ENCODE measurements at regions not wholly inside any gene's neighbourhood (a gene's known extent, or its start where the extent isn't known, plus 50 kb on each side); places are given as distances from the start of the nearest gene placed in this dataset.

DNA sequence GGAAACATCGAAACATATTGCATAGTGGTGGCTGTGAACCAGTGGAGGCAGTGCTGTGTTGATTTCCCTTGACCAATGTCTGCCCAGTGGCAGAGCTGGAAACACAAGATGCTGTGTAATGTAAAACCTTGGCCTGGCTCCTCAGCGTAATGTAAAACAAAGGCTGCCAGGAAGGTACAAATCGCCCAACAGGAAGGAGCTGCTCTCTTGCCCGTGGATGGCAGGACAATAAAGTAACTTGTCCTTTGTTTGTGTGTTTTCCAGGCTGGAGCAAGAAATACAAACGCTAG is 143.4 kb downstream of the PALM2AKAP2 start:
- peaks cover 36% of the 10 kb centered on the region for H3K36me3 Mint-ChIP-seq (ENCODE audit: low read depth)
- peaks cover 22% of the 10 kb centered on the region for H3K4me1 Mint-ChIP-seq
- H3K9me3 Mint-ChIP-seq: no peaks in the 10 kb centered on the region
- no peak for DNase-seq
- no peaks in the 10 kb centered on the region for H3K27me3 Mint-ChIP-seq (ENCODE audit: low read depth, poor library complexity)
- no peak overlapping the region for H3K4me3 Mint-ChIP-seq
- H3K27ac Mint-ChIP-seq: peak overlapping the region; percentile 75
- TF ChIP-seq, protein P1, sequence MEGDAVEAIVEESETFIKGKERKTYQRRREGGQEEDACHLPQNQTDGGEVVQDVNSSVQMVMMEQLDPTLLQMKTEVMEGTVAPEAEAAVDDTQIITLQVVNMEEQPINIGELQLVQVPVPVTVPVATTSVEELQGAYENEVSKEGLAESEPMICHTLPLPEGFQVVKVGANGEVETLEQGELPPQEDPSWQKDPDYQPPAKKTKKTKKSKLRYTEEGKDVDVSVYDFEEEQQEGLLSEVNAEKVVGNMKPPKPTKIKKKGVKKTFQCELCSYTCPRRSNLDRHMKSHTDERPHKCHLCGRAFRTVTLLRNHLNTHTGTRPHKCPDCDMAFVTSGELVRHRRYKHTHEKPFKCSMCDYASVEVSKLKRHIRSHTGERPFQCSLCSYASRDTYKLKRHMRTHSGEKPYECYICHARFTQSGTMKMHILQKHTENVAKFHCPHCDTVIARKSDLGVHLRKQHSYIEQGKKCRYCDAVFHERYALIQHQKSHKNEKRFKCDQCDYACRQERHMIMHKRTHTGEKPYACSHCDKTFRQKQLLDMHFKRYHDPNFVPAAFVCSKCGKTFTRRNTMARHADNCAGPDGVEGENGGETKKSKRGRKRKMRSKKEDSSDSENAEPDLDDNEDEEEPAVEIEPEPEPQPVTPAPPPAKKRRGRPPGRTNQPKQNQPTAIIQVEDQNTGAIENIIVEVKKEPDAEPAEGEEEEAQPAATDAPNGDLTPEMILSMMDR (IDR thresholded peaks at IDR 0.05): no peak

DNA sequence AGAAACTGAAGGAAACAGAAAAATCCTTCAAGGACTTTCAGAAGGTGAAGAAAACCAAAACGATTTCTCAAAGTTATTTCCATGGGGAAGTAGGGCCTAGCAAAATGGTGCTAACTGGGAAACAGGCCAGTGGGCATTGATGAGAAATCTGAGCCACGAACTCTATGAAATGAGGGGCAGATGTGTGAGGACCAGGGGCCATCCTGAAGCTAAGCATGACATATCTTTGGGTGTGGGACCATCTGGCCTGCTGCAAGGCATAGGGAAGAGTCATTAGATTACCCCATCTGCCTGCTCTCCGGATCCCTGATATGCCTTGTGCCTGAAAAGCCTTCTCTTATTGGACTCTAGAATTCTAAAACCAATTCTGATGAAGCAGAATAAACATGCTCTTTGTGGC is 143.8 kb downstream of the PALM2AKAP2 start:
- H3K9me3 Mint-ChIP-seq: no peaks in the 10 kb centered on the region
- no peaks in the 10 kb centered on the region for H3K27me3 Mint-ChIP-seq (ENCODE audit: low read depth, poor library complexity)
- TF ChIP-seq, protein P1 (IDR thresholded peaks at IDR 0.05): no peak
- DNase-seq: no peak
- peaks cover 37% of the 10 kb centered on the region for H3K36me3 Mint-ChIP-seq (ENCODE audit: low read depth)
- peaks cover 18% of the 10 kb centered on the region for H3K4me1 Mint-ChIP-seq
- no peak overlapping the region for H3K4me3 Mint-ChIP-seq
- H3K27ac Mint-ChIP-seq: peak overlapping the region; percentile 75

DNA sequence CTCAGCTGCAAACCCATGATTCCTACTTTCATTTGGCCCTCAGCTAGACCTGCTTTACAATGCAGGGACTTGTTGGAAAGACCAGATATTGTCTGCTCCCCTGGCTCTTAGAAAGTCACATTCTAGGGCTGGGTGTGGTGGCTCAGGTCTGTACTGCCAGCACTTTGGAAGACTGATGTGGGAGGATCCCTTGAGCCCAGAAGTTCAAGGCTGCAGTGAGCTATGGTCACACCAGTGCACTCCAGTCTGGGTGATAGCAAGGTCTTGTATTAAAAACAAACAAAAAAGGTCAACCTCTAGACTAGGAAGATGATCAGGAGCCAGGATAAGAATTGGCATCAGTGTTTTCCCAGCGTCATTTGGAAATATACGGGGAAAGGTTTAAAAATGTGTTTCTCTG is 145.8 kb downstream of the PALM2AKAP2 start:
- no peak overlapping the region for H3K27ac Mint-ChIP-seq
- TF ChIP-seq, protein P1 (IDR thresholded peaks at IDR 0.05): no peak
- no peak overlapping the region for H3K4me3 Mint-ChIP-seq
- H3K4me1 Mint-ChIP-seq: peaks cover 15% of the 10 kb centered on the region
- H3K27me3 Mint-ChIP-seq (ENCODE audit: low read depth, poor library complexity): no peaks in the 10 kb centered on the region
- no peaks in the 10 kb centered on the region for H3K9me3 Mint-ChIP-seq
- H3K36me3 Mint-ChIP-seq (ENCODE audit: low read depth): peaks cover 50% of the 10 kb centered on the region
- no peak for DNase-seq

DNA sequence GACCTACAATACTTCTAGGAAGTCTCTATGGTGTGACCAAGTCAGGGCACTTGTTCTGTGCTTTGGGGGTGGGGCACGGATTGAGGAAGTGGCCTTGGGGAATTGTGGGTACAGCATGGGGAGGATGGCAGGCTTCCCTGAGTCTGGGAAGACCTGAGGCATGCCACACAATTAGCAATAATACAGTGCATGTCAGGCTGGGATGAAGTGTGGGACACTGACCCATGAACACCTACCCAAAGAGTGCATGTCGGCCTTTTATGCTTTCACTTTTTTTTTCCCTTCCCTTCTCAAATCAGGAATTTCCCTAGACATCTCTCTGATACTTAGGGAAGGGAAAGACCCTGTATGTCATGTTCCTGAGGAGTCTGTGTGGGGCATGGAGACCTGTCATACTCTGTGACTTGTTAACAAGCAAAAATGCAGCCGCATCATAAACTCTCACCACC is 146.4 kb downstream of the PALM2AKAP2 start:
- DNase-seq: no peak
- H3K4me3 Mint-ChIP-seq: no peak overlapping the region
- no peaks in the 10 kb centered on the region for H3K9me3 Mint-ChIP-seq
- no peak overlapping the region for H3K27ac Mint-ChIP-seq
- H3K27me3 Mint-ChIP-seq (ENCODE audit: low read depth, poor library complexity): no peaks in the 10 kb centered on the region
- H3K36me3 Mint-ChIP-seq (ENCODE audit: low read depth): peaks cover 54% of the 10 kb centered on the region
- TF ChIP-seq, protein P1 (IDR thresholded peaks at IDR 0.05): no peak
- H3K4me1 Mint-ChIP-seq: peaks cover 12% of the 10 kb centered on the region

DNA sequence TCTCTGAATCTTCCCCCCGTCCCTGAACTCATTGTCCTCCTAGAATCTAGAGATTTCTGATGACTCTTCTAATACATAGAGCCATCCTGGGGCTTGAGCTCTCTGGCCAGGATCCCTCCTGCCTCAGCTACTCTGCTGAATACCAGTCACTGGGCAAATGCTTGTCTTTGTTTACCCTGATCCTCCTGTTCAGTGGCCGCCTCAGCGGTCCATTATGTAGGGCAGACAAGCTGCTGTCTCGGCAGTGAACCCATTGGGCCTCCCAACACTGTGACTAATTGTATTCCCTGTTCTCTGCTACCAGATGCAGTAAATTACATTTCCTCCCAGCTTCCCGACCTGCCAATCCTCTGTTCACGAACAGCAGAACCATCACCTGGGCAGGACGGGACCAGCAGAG is 151.6 kb downstream of the PALM2AKAP2 start:
- no peak overlapping the region for H3K27ac Mint-ChIP-seq
- H3K36me3 Mint-ChIP-seq (ENCODE audit: low read depth): peaks cover 35% of the 10 kb centered on the region
- no peak overlapping the region for H3K4me3 Mint-ChIP-seq
- H3K27me3 Mint-ChIP-seq (ENCODE audit: low read depth, poor library complexity): peaks cover 2% of the 10 kb centered on the region
- TF ChIP-seq, protein P1 (IDR thresholded peaks at IDR 0.05): no peak
- no peak for DNase-seq
- no peaks in the 10 kb centered on the region for H3K9me3 Mint-ChIP-seq
- peaks cover 6% of the 10 kb centered on the region for H3K4me1 Mint-ChIP-seq

DNA sequence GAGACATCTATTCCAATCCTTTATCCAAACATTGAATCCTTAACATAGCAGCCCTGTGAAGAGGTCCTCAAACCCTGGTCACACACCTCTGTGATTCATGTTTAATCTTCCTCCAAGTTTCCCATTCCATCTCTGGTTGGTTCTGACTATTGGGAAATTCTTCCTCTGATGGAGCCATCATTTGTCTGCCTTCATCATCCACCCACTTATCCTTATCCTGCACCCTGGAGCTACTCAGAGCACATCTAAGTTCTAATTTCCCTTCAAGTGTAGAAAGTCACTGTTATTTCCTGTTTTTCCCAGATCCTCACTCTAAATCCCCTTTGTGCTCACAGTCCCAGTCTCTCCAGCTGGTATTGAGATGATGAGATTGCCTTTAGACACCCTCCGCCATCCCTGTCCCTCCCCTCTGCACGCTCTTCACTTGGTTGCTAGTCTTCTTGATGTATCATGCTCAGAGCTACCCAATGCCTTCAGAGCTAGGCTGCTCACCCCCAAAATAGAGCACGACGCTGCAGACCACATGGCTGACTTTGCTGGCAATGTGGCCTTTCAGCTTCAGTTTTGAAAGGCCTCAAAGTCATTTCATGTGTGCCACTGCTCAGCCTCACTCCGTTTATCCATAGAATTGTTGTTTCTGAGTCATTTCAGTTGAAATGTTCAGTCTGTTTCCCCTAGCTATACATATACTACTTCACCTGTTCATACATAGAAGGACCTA is 154.3 kb downstream of the PALM2AKAP2 start:
- Mint-ChIP-seq H3K27me3 (ENCODE audit: low read depth, poor library complexity) (peaks cover 2% of the 10 kb centered on the region), H3K4me1 (peaks cover 6% of the 10 kb centered on the region), H3K4me3 (no peak overlapping the region), H3K27ac (no peak overlapping the region), H3K36me3 (ENCODE audit: low read depth) (peaks cover 22% of the 10 kb centered on the region), H3K9me3 (no peaks in the 10 kb centered on the region)
- no peak for DNase-seq
- TF ChIP-seq, protein P1 (IDR thresholded peaks at IDR 0.05): no peak
